Anterior cingulate cortex (tissue), 58 donors: ENCODE measurements at regions not wholly inside any gene's neighbourhood (a gene's known extent, or its start where the extent isn't known, plus 50 kb on each side); places are given as distances from the start of the nearest gene placed in this dataset.
"Not testable (repeated sequence)": the region's sequence is repeated elsewhere in the genome, so short reads cannot be mapped to it uniquely, and the experiment has no call there.

ENCODE experiments used
- DNase-seq, 58 donors: peaks; one replicate each; lab custom pipeline; 2025; lab: John Stamatoyannopoulos, UW

DNA sequence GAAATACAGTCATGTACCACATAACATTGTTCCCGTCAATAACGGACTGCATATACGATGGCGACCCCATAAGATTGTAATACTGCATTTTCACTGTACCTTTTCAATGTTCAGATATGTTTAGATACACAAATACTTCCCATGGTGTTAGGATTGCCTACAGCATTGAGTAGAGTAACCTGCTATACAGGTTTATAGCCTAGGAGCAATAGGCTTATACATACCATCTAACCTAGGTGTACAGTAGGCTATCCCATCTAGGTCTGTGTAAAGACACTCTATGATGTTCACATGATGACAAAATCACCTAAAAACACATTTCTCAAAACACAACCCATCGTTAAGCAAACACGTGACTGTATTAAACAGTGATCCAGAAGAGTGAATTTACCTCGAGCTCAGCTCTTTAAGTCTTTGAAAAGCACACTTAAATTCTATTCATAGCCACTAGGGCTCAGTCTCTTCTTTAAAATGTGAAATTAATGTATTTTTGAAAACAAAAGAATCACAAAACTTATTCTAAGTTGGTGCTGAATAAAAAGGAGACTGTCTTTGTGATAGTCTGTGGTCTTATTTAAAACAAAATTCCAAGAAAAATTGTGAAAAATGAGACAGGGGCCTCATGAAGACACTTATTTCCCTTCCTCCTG lies 239.1 kb upstream of the ARID2 start:
- no peak for DNase-seq

DNA sequence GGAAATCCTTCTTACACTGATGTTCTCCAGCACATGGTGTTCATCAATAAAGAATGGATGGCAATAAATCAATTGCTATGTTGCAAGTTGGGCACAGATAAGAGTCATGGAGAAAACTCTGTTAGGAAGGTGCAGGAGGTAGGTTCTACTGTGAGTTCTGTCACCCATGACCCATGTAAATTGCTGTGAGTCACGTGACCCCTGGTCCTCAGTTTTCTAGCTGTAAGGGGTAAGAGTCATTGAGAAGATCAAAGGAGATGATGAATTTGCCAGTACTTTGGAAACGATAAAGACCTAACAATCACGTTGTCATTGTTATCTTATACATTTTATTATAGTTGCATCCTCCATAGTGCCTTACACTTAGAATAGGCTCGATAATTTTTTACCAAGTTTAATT lies 235.2 kb upstream of the ARID2 start:
- DNase-seq: no peak

- no peak for DNase-seq
These were observed 230.9 kb upstream of the ARID2 start for GRCh38 chr12:45498645-45499044.

- DNase-seq: no peak
These were observed 226.9 kb upstream of the ARID2 start for GRCh38 chr12:45502481-45503128.

- no peak for DNase-seq
These were observed 225.6 kb upstream of the ARID2 start for GRCh38 chr12:45503899-45504298.

GRCh38 chr12:45504316-45505010 lies 225.0 kb upstream of the ARID2 start:
- DNase-seq: no peak

DNA sequence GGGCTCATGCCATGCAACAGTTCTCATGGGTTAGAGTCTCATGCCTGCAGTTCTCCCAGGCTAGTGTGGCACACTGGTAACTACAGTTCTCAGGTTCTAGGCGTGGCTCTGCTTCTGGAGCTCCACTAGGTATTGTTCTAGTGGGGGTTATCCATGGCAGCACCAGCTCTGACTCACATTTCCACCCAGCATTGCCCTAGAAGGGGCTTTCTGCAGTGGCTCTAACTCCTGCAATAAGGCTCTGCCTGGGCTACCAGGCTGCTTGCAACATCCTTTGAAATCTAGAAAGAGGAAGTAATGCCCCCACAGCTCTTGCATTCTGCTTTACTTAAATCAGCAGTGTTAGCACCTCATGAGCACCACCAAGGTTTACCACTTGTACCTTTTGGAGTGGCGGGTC lies 220.3 kb upstream of the ARID2 start:
- no peak for DNase-seq

DNA sequence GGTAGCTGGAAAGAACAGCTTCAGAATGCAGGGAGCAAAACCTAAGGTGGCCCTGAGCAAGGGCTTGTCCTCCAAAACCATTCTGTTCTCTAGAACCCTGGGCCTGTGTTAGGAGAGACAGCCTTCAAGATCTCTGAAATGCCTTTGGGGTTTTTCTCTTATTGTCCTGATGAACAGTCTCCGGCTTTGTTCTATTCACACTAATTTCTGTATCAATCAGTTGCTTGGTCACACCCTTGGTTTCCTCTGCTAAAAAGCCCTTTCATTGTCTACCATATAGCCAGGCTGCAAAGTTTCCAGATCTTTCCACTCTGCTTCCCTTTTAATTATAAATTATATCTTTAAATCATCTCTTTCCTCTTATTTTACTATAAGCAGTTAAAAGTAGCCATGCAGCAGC lies 219.9 kb upstream of the ARID2 start:
- DNase-seq: no peak

- DNase-seq: no peak
These were observed 212.1 kb upstream of the ARID2 start for GRCh38 chr12:45517381-45517780.

DNA sequence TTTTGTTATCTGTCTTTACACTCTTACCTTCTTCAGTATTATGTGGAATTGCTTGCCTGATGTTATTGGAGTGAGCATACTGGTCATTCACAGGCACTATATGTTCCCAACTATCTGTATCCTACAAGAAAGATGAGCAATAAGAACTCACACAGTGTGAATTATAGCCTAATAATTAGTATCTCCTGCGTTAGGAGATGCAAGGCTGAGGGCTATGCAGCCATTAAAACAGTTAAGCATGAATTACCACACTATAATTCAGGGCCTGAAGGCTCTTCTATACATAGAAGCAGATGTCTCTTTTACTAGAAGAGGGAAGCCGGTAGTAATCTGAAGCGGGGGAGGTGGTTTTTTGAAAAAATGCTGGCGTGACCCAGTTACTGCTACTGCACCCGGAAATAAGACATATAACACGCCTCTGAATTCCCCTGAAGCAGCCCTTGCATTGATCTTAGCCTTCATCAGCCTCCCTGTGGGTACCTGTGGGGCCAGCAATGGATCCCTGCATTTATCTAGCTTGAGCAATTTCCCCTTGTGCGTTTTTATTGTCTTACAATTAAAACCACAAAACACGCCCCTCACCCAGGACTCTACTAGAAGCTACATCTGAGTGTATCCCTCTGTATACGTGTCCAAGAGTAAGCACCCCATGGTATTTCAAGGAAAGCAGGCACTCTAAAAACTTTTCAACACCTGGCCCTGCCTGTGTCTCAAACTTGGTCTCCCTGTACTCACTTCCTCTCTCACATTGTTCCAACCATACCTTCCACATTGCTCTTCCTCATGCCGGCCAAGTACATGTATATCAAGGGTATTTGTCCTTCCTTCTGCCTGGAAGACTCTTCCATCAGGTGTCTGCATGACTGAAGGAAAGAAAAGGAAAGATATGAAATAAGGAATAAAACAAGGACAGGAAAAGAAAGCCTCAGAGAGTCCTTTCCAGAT lies 210.9 kb upstream of the ARID2 start:
- DNase-seq: no peak

- no peak for DNase-seq
These were observed 207.3 kb upstream of the ARID2 start for GRCh38 chr12:45522227-45522626.

DNA sequence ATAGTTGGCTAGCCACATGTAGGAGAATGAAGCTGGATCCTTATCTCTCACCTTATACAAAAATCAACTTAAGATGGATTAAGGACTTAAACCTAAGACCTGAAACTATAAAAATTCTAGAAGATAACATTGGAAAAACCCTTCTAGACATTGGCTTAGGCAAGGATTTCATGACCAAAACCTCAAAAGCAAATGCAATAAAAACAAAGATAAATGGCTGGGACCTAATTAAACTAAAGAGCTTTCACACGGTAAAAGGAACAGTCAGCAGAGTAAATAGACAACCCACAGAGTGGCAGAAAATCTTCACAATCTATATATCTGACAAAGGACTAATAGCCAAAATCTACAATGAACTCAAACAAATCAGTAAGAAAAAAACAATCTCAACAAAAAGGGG lies 202.7 kb upstream of the ARID2 start:
- not testable (repeated sequence) for DNase-seq

DNA sequence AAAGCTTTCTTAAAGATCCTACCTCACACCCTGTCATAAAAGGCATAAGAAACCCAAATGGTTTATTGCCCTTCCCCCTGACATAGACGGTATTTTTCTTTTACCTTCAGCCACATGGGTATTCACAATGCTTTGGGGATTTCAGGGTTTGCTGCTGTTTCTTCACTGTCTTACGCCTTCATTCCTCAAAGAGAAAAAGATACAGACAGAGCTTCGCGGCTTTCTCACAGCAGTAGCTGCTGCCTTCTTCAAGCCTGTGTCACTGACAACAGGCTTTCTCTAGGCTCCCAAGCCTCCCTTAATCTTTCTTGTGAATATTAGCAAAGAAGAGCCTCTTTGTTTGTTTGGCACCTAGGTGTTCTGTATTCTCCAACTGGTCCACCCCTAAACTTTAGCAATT lies 197.4 kb upstream of the ARID2 start:
- no peak for DNase-seq

DNA sequence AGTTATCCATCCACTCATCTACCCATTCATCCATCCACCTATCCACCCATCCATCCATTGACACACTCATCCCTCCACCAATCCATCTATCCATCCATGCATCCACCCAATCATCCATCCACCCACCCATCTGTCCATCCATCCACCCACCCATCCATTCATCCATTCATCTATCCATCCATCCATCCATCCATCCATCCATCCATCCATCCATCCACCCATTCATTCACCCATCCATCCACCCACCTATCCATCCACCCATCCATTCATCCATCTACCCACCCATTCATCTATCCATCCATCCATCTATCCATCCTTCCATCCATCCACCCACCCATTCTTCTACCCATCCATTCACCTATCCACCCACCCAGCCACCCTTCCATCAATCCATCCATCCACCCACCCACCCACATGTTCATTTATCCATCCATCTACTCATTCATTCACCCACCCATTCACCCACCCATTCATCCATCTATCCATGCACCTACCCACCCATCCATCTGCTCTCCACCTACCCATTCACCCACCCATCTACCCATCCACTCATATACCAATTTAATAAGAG lies 193.8 kb upstream of the ARID2 start:
- DNase-seq: no peak

DNA sequence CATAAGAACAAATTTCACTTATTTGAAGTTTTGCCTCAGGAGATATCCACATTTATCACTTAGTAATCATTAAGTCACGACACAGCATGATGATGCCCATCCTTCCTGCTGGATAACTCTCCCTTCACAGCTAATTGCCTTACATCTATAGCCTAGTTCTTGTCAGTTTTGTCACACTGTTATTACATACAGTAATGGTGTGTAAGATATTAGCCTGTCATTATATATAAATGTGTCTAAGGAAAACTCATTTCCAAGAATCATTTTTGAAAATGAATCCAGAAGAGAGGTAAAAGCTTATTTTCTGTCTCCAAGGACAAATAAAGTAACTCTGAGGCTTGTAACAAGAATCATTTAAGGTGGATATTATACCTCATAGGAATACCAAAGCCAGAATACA lies 193.2 kb upstream of the ARID2 start:
- DNase-seq: no peak

GRCh38 chr12:45540661-45541341 lies 188.7 kb upstream of the ARID2 start:
- no peak for DNase-seq

DNA sequence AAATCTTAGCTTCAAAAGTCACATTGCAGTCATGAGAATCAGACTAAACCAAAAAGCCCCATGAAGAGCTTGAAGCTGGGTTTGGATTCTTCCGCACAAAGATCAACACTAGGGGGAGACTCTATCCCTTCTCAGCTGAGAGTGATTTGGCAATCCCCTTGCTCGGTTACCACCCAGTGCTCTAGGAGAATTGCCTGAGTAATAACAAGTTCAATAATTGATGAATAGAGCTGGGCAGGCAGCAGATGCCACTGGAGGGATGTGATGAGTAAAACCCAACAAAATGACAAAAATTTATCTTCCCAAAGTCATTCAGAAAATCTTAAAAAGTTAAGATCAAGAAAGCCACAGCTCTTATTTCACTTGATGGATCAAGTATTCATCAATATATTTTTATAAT lies 185.6 kb upstream of the ARID2 start:
- peak in 24 of 58 donors; percentile 1 to 51 (median 8) for DNase-seq

- DNase-seq: no peak
These were observed 183.0 kb upstream of the ARID2 start for GRCh38 chr12:45546545-45546944.

- DNase-seq: no peak
These were observed 182.4 kb upstream of the ARID2 start for GRCh38 chr12:45547132-45547531.

- DNase-seq: no peak
These were observed 181.7 kb upstream of the ARID2 start for GRCh38 chr12:45547822-45548221.
